ENCODE measurements at regions not wholly inside any gene's neighbourhood (a gene's known extent, or its start where the extent isn't known, plus 50 kb on each side); places are given as distances from the start of the nearest gene placed in this dataset.

DNA sequence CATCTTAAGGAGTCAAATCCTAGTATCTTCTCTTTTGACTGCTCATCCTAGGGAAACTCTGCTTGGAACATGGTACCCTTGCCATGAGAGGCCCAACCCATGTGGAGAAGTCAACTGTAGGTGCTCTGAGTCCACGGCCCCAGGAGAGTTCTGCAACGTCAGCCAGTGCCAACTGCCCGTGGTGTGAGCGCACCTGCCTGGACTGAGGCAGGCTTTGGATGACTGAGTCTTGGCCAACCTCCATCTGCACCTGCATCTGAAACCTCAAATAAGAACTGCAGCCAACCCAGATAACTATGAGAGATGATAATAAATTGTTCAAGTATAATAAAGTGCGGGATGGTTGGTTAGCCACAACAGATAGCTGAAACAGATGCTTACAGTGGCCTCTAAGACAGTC, 772.0 kb downstream of the TRIML1 start:
- no peaks in the 10 kb centered on the region for H3K36me3 Mint-ChIP-seq (ENCODE audit: low read depth)
- DNase-seq (no peak), ATAC-seq (ENCODE audit: poor library complexity) (no peak)
- POLR2A ChIA-PET: no interaction called here
- Histone ChIP-seq H3K4me1 (ENCODE audit: insufficient read depth, low read length) (no peaks in the 10 kb centered on the region), H3K9me3 (ENCODE audit: control insufficient read depth in 1 of 2, insufficient read depth in 1 of 2, low read length in 2 of 2) (peaks cover 0 to 5% of the 10 kb centered on the region in 2 experiments), H3K27me3 (ENCODE audit: control insufficient read depth in 1 of 2, insufficient read depth in 2 of 2, low read length in 2 of 2) (no peaks in the 10 kb centered on the region), H3K27ac (ENCODE audit: low read depth in 1 of 2, low read length in 2 of 2) (no peak overlapping the region), H3K36me3 (ENCODE audit: insufficient read depth, low read length) (no peaks in the 10 kb centered on the region), H3K4me3 (ENCODE audit: low read length) (no peak overlapping the region)
- H3K27me3 Mint-ChIP-seq: no peaks in the 10 kb centered on the region
- peaks cover 2% of the 10 kb centered on the region for H3K9me3 Mint-ChIP-seq
- intact Hi-C loops (cut with DNase I, micrococcal nuclease): no loop called here
- TF ChIP-seq, protein P1, sequence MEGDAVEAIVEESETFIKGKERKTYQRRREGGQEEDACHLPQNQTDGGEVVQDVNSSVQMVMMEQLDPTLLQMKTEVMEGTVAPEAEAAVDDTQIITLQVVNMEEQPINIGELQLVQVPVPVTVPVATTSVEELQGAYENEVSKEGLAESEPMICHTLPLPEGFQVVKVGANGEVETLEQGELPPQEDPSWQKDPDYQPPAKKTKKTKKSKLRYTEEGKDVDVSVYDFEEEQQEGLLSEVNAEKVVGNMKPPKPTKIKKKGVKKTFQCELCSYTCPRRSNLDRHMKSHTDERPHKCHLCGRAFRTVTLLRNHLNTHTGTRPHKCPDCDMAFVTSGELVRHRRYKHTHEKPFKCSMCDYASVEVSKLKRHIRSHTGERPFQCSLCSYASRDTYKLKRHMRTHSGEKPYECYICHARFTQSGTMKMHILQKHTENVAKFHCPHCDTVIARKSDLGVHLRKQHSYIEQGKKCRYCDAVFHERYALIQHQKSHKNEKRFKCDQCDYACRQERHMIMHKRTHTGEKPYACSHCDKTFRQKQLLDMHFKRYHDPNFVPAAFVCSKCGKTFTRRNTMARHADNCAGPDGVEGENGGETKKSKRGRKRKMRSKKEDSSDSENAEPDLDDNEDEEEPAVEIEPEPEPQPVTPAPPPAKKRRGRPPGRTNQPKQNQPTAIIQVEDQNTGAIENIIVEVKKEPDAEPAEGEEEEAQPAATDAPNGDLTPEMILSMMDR (IDR thresholded peaks at IDR 0.05): no peak
- no peak overlapping the region for H3K4me3 Mint-ChIP-seq
- no peaks in the 10 kb centered on the region for H3K4me1 Mint-ChIP-seq (ENCODE audit: low read depth)
- CTCF ChIA-PET: no interaction called here
- no peak overlapping the region for H3K27ac Mint-ChIP-seq

DNA sequence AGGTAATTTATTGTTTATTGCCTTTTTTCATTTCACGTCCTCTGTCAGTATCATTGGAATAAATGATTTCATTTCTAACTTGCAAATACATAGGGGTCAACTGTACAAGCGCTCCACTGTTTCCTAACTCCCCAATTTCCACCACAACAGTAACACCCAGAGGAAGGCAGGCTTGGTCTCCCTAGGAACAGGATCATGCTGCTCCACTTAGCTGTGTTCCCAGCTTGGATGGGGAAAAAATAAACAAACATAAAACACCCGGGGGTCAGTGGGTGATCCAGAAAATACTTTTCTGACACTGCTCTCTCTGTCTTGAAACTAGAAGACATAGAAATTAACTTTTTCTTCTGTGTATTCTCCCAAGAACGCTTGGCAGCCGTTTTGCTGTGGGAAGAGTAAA, 772.5 kb downstream of the TRIML1 start:
- DNase-seq (no peak), ATAC-seq (ENCODE audit: poor library complexity) (no peak)
- Mint-ChIP-seq H3K36me3 (ENCODE audit: low read depth) (no peaks in the 10 kb centered on the region), H3K27ac (no peak overlapping the region), H3K9me3 (peaks cover 2% of the 10 kb centered on the region), H3K4me1 (ENCODE audit: low read depth) (no peaks in the 10 kb centered on the region), H3K27me3 (no peaks in the 10 kb centered on the region), H3K4me3 (no peak overlapping the region)
- H3K4me1 ChIP-seq (ENCODE audit: insufficient read depth, low read length): no peaks in the 10 kb centered on the region
- CTCF ChIA-PET: no interaction called here
- no peak overlapping the region for H3K27ac ChIP-seq (ENCODE audit: low read depth in 1 of 2, low read length in 2 of 2)
- POLR2A ChIA-PET: no interaction called here
- no peaks in the 10 kb centered on the region for H3K36me3 ChIP-seq (ENCODE audit: insufficient read depth, low read length)
- intact Hi-C loops (cut with DNase I, micrococcal nuclease): no loop called here
- no peaks in the 10 kb centered on the region for H3K27me3 ChIP-seq (ENCODE audit: control insufficient read depth in 1 of 2, insufficient read depth in 2 of 2, low read length in 2 of 2)
- peaks cover 0 to 5% of the 10 kb centered on the region in 2 experiments for H3K9me3 ChIP-seq (ENCODE audit: control insufficient read depth in 1 of 2, insufficient read depth in 1 of 2, low read length in 2 of 2)
- TF ChIP-seq, protein P1 (IDR thresholded peaks at IDR 0.05): no peak
- no peak overlapping the region for H3K4me3 ChIP-seq (ENCODE audit: low read length)

DNA sequence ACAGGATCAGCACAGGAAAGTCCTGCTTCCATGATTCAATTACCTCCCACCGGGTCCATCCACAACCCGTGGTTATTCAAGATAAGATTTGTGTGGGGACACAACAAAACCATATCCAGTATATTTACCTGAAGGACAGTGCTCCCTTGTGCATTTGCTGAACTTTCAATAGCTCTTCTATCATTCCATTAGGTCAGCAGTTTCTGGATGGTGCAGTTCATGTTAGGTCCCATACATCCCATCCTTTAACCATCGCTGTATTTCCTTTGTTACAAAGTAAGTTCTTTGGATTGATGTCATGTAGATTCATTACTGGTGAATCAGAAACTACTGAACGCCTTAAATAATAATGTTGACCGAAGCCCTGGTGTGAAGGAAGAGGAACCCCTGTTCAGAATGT, 775.9 kb downstream of the TRIML1 start:
- ChIA-PET POLR2A (no interaction called here), CTCF (no interaction called here)
- Mint-ChIP-seq H3K4me3 (no peak overlapping the region), H3K4me1 (ENCODE audit: low read depth) (no peaks in the 10 kb centered on the region), H3K27me3 (no peaks in the 10 kb centered on the region), H3K27ac (no peak overlapping the region), H3K36me3 (ENCODE audit: low read depth) (no peaks in the 10 kb centered on the region), H3K9me3 (peaks cover 4% of the 10 kb centered on the region)
- Histone ChIP-seq H3K27ac (ENCODE audit: low read depth in 1 of 2, low read length in 2 of 2) (no peak overlapping the region), H3K4me1 (ENCODE audit: insufficient read depth, low read length) (no peaks in the 10 kb centered on the region), H3K27me3 (ENCODE audit: control insufficient read depth in 1 of 2, insufficient read depth in 2 of 2, low read length in 2 of 2) (no peaks in the 10 kb centered on the region), H3K9me3 (ENCODE audit: control insufficient read depth in 1 of 2, insufficient read depth in 1 of 2, low read length in 2 of 2) (peaks cover 0 to 5% of the 10 kb centered on the region in 2 experiments), H3K4me3 (ENCODE audit: low read length) (no peak overlapping the region), H3K36me3 (ENCODE audit: insufficient read depth, low read length) (no peaks in the 10 kb centered on the region)
- intact Hi-C loops (cut with DNase I, micrococcal nuclease): no loop called here
- DNase-seq (no peak), ATAC-seq (ENCODE audit: poor library complexity) (no peak)
- TF ChIP-seq, protein P1 (IDR thresholded peaks at IDR 0.05): no peak

All from CD4-positive, alpha-beta T cell (primary cell).